AG08396 (cell line): ENCODE measurements at regions not wholly inside any gene's neighbourhood (a gene's known extent, or its start where the extent isn't known, plus 50 kb on each side); places are given as distances from the start of the nearest gene placed in this dataset.

Experiments
- DNase-seq: peaks from one replicate; pipeline ENCODE4 v3.0.0; 2012; ENCODE audit warnings: low spot score, mixed read lengths

DNA sequence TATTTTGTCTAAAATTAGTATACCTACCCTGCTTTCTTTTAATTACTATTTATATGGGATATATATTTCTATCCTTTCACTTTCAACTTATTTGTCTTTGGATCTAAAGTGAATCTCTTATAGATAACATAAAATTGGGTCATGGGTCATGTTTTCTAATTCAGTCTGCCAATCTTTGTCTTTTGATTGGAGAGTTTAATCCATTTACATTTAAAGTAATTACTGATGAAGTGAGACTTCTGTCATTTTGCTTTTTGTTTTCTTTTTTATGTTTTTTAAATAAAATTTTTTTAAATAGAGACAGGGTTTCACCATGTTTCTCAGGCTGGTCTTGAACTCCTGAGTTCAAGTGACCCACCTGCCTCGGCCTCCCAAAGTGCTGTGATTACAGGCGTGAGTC lies 50.5 kb upstream of the PRDM1 start:
- no peak for DNase-seq

DNA sequence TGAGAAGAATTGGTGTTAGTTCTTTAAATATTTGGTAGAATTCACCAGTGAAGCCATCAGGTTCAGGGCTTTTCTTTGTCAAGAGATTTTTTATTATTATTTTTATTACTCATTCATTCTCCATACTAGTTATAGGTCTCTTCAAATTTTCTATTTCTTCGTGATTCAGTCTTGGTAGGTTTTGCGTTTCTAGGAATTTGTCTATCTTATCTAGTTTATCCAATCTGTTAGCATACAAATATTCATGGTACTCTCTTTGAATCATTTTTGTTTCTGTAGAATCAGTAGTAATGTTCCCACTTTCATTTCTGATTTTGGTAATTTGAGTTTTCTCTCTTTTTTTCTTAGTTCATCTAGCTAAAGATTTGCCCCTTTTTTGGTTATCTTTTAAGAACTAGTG lies 52.3 kb upstream of the PRDM1 start:
- no peak for DNase-seq

DNA sequence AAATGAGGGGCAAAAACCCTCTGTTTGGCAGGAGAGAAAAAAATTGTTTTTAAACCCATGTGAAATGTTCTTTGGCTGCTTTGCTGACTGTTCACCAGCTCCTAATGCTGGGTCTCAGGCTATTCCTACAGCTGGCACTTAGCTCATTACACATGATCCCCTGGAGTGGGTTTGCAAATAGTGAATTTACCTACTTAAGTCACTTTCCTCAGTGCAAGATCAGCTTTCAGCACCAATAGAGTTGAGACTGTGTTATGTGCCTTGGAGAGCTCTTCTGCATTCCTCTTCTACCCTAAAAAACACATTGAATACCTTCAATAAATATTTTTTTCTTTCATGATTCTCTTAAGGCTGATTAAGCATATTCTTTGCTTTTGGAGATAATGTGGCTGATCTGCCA lies 58.4 kb upstream of the PRDM1 start:
- no peak for DNase-seq

DNA sequence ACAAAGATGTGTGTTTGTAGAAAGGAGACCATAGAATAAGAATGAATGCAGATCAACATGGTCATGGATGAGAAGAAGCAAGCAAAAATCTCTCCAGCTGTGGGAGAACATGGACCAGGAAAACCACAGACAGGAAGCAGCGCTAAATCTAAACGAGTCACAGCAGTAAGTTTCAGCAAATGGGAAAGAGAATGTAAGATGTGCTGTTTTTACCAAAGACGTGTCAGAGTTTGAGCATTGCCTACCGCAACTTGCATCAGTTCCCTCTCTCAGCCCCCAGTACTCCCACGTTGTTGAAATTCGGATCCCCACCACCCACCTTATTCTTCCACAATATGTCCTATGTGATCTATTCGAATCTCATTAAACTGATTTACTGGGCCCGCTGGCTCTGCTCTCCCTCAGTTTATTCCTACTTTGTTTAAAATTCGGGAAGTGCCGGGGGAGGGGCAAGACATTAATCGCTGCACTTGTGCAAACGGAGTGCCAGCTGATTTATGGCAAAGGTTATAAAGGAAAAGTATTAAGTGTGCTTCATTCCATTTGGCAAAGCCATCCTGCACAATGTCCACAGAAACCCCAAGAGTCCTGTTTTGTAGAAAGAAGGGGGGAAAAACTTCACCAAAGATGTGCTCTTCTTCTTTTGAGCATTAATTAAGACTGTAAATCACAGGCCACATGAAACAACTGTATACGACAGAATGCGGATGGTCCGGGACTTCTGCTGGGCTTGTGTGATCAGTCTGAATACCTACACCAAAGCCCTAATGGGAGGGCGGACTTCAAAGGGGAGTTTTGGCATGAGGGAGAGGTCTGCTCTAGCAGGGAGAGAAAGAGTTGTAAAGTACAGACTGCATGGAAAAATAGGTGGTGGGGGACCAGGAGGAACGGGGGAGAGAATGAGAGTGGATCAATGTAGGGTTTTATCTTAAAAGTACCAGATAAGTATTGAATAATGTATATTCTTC lies 59.1 kb upstream of the PRDM1 start:
- DNase-seq = no peak

- peak; percentile 45 for DNase-seq
Measured at GRCh38 chr6:106025655-106026054, 60.5 kb upstream of the PRDM1 start.

- no peak for DNase-seq
Measured at GRCh38 chr6:106022801-106023200, 63.3 kb upstream of the PRDM1 start.

DNA sequence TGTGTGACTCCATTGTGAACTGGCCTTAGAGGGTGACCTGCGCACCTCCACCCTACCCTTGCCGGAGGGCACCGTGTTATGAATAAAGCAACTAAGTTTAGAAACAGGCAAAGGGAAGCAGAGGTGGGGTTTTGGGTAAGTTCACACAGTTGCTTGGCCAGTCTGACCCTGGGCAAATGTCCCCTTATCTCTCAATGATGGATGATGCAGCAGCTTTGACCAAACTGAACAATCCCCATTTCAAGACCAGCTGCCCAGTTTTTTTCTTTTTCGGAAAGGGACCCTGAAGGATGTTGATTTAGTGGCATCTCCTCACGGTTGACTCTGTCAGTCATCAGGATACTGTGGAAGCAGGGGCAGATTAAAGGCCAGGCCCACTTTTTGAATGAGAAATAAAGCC lies 68.7 kb upstream of the PRDM1 start:
- no peak for DNase-seq

- no peak for DNase-seq
Measured at GRCh38 chr6:106014955-106015354, 71.2 kb upstream of the PRDM1 start.

DNA sequence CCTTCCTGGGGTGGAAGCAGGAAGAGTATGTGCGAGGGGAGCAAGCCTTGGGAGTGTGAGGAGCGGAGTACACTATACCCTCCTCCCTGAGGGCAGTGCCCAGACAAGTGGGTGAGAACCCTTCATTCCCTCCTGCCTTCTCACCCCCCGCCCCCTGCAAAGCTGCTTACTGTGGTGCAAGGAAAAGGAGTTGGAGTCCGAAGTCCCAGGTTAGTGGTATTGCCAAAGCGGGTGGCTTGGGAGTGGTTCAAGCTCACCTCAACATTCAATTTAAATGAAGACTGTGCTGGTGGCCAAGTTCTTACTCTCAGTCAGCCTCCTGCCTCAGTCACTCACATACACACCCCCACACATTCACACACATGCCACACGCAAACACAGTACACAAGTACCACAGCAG lies 74.7 kb upstream of the PRDM1 start:
- DNase-seq = no peak

- DNase-seq = peak; percentile 44
Measured at GRCh38 chr6:106005954-106006353, 80.2 kb upstream of the PRDM1 start.

DNA sequence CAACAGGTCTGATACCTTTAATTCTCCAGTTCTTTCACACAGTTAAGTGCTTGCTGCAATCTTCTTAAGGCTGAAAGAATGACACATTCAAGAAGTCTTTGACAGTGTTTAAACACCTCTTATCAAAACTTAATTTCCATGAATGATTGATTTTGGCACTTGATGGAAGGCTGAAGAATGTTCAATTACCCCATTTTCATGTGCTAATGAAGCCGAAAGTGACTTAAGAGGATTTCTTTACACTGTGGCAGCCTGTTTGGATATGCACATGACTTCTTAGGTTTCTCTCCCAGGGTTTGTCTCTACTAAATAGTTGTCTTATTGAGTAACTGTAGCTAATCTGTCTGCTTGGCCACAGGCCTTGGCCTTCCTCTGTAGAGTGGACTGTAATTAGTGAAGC lies 81.1 kb upstream of the PRDM1 start:
- no peak for DNase-seq

DNA sequence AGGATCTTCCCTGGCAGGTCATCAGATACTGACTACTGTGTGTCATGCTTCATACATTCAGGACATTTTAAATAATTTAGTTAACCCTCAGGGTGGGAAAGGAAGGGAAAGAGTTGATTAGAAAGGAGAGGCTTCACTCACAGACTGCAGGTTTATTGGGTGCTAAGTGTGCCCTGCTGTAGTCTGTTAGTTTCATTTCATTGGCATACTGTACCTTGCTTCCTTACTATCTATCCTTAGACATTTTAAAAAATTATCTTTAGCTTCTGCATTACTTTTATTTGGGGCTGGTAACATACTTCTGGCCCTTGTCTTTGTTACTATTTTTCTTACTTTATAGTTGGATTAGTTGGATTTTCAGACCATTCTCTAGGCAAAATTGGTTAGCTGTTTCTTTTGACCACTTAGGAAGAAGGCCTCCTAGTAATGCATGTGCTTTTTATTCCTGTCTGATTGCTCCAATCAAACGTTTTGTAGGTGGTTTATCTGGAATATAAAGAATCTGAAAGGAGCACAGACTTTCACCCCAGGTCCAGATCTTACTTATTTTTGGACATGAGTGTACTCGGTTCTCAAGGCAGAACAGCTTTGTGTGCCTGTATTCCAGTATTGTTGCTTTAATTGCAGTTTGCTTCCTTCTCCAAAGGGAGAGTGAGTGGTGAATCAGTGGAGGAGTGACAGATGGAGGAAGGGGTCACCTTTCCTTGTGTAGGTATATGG lies 82.7 kb upstream of the PRDM1 start:
- DNase-seq = no peak

- DNase-seq = no peak
Measured at GRCh38 chr6:106002005-106002404, 84.1 kb upstream of the PRDM1 start.

DNA sequence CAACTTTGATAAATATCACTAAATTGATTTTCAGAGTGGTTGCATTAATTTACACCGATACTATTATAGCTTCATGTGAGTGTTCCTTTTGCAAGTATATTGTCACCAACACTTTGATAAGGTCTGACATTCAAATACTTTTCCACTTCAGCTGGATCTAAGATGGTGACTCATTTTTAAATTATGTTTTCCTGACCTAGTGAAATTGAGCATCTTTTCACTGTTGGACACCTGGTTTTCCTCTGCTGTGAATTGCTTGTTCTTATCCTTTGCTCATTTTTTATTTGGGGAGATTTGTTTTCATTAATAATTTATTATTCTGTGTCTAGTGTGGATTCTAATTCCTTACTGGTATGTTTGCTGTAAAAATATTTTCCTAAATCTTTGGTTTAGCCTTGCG lies 85.2 kb upstream of the PRDM1 start:
- no peak for DNase-seq

DNA sequence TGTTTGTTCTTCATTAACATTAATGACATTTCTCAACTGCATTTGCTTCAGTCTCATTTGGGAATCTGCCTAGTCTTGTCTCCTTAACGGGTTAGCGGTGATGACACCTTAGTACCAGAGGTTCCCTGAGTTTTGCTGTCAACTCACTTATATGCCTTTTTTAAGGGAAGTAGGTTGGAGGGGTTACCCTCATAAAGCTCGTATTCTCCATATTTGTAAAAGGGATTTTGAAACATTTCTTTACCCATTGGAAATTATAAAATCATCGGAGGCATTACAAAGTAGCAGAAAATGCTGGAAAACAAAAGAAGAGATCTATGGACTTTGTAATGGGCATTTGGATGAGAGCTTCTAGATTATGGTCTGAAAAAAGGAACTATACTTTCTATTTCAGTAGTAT lies 88.7 kb upstream of the PRDM1 start:
- DNase-seq = no peak

- DNase-seq = no peak
Measured at GRCh38 chr6:105995391-105995865, 90.7 kb upstream of the PRDM1 start.

GRCh38 chr6:105994591-105995390 lies 91.3 kb upstream of the PRDM1 start:
- peak; percentile 81 for DNase-seq

- DNase-seq = peak; percentile 63
Measured at GRCh38 chr6:105994118-105994590, 92.0 kb upstream of the PRDM1 start.

GRCh38 chr6:105993341-105994117 lies 92.6 kb upstream of the PRDM1 start:
- DNase-seq = no peak

GRCh38 chr6:105992315-105992961 lies 93.7 kb upstream of the PRDM1 start:
- peak; percentile 95 for DNase-seq
